ENCODE measurements at regions not wholly inside any gene's neighbourhood (a gene's known extent, or its start where the extent isn't known, plus 50 kb on each side); places are given as distances from the start of the nearest gene placed in this dataset.

GRCh38 chr11:81920205-81920604 lies 813.5 kb downstream of the FAM181B start:
- TF ChIP-seq ARNTL (CRISPR knock-in tag; IDR thresholded peaks at IDR 0.05; ENCODE audit: borderline replicate concordance, low read depth) (no peak), OSR1 (CRISPR knock-in tag; IDR thresholded peaks at IDR 0.05) (no peak), CSRNP3 (CRISPR knock-in tag; IDR thresholded peaks at IDR 0.05) (no peak), SNAI2 (CRISPR knock-in tag; IDR thresholded peaks at IDR 0.05) (no peak), ZNF70 (CRISPR knock-in tag; IDR thresholded peaks at IDR 0.05) (no peak), ZC3H10 (CRISPR knock-in tag; IDR thresholded peaks at IDR 0.05) (no peak), TSHZ2 (CRISPR knock-in tag; IDR thresholded peaks at IDR 0.05) (no peak), ESRRG (CRISPR knock-in tag; IDR thresholded peaks at IDR 0.05) (no peak), CSDC2 (CRISPR knock-in tag; IDR thresholded peaks at IDR 0.05) (no peak), POU6F1 (CRISPR knock-in tag; IDR thresholded peaks at IDR 0.05; ENCODE audit: borderline replicate concordance, low read depth) (no peak), TOX (CRISPR knock-in tag; IDR thresholded peaks at IDR 0.05; ENCODE audit: borderline replicate concordance) (no peak), BACH2 (CRISPR knock-in tag; IDR thresholded peaks at IDR 0.05; ENCODE audit: borderline replicate concordance) (no peak), ZNF565 (CRISPR knock-in tag; conservative IDR thresholded peaks at IDR 0.05; ENCODE audit: low read depth) (no peak)
- TF ChIP-seq, protein P1, sequence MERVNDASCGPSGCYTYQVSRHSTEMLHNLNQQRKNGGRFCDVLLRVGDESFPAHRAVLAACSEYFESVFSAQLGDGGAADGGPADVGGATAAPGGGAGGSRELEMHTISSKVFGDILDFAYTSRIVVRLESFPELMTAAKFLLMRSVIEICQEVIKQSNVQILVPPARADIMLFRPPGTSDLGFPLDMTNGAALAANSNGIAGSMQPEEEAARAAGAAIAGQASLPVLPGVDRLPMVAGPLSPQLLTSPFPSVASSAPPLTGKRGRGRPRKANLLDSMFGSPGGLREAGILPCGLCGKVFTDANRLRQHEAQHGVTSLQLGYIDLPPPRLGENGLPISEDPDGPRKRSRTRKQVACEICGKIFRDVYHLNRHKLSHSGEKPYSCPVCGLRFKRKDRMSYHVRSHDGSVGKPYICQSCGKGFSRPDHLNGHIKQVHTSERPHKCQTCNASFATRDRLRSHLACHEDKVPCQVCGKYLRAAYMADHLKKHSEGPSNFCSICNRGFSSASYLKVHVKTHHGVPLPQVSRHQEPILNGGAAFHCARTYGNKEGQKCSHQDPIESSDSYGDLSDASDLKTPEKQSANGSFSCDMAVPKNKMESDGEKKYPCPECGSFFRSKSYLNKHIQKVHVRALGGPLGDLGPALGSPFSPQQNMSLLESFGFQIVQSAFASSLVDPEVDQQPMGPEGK (CRISPR knock-in tag; IDR thresholded peaks at IDR 0.05; ENCODE audit: borderline replicate concordance) = no peak
- ATAC-seq = no peak

DNA sequence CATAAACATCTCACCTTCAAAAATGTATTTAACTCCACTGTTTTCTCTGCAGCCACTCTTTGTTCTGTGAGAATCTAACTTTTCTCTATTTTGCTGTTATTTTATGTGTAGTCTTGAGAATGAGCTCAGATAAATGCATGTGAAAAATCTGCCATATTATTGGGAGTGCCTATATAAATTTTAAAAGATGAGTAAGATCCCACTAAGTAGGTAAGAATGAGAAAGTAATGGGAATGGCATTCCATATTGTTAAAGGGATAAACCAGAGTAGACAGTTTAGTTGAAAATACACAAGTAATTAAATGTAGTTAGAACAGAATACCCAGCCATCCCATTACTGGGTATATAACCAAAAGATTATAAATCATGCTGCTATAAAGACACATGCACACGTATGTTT lies 817.2 kb downstream of the FAM181B start:
- TF ChIP-seq ZFP3 (CRISPR knock-in tag; IDR thresholded peaks at IDR 0.05) (no peak), CSRNP3 (CRISPR knock-in tag; IDR thresholded peaks at IDR 0.05) (no peak), POU6F1 (CRISPR knock-in tag; IDR thresholded peaks at IDR 0.05; ENCODE audit: borderline replicate concordance, low read depth) (no peak), TCF4 (CRISPR knock-in tag; IDR thresholded peaks at IDR 0.05; ENCODE audit: borderline replicate concordance) (no peak), ZNF565 (CRISPR knock-in tag; conservative IDR thresholded peaks at IDR 0.05; ENCODE audit: low read depth) (no peak)
- TF ChIP-seq, protein P1 (CRISPR knock-in tag; IDR thresholded peaks at IDR 0.05; ENCODE audit: borderline replicate concordance) = no peak
- no peak for ATAC-seq

All from SK-N-SH treated with all-trans-retinoic acid at 6 μM for 48 hours (cell line).